Prostate gland (tissue), 2 donors: ENCODE measurements at regions not wholly inside any gene's neighbourhood (a gene's known extent, or its start where the extent isn't known, plus 50 kb on each side); places are given as distances from the start of the nearest gene placed in this dataset.

Experiments
- DNase-seq: peaks from one replicate; pipeline ENCODE4 v3.0.0-alpha.2; 2019; ENCODE audit warnings: low spot score
- H3K27ac ChIP-seq, 2 donors: fragments of 200-600 bp; sonication (generic); 2 replicates each; pipeline ENCODE4 v1.5.1; 2017 to 2019
- H3K27me3 ChIP-seq: fragments of 200-600 bp; sonication (generic); replicated peaks from 2 replicates; pipeline ENCODE4 v1.5.1; 2019; ENCODE audit not compliant: insufficient read depth
- H3K36me3 ChIP-seq, 2 donors: fragments of 200-600 bp; sonication (generic); 1 replicate in 1 of 2; 2 replicates in 1 of 2; pipeline versions ENCODE4 v1.5.1 to v1.8.1; 2017 to 2019
- H3K4me1 ChIP-seq: fragments of 200-600 bp; sonication (generic); replicated peaks from 2 replicates; pipeline ENCODE4 v1.5.1; 2019
- H3K4me3 ChIP-seq, 2 donors: fragments of 200-600 bp; sonication (generic); 2 replicates each; pipeline ENCODE4 v1.5.1; 2017 to 2019
- H3K9me3 ChIP-seq: fragments of 200-600 bp; sonication (generic); 2 replicates; pipeline ENCODE4 v1.5.1; 2017
- POLR2A ChIP-seq: fragments of 450-650 bp; IDR thresholded peaks from one replicate; pipeline ENCODE4 v1.6.1; 2016; ENCODE audit warnings: antibody characterized with exemption, mild to moderate bottlenecking
- POLR2AphosphoS5 ChIP-seq: sonication (generic); formaldehyde crosslinking; IDR thresholded peaks from one replicate; pipeline ENCODE4 v1.6.1; 2017; ENCODE audit warnings: antibody characterized with exemption
- WGBS: methylation state at CpG from one replicate; pipeline ENCODE4 v1.1.5; 2018; 5-methylcytosine and 5-hydroxymethylcytosine counted together
- intact Hi-C: fragments of 100-400 bp; cut with DNase I; formaldehyde crosslinking; loops from one replicate; pipeline ENCODE4 v1.14.2; 2022
- TF ChIP-seq, protein P1 (sequence below), 4 experiments: fragments of 200-600 bp in 2 of 4; fragments of 450-650 bp in 2 of 4; sonication (generic) in 2 of 4; IDR thresholded peaks; 1 replicate in 3 of 4; 2 replicates in 1 of 4; pipeline ENCODE4 v1.5.1; 2016 to 2019; ENCODE audit warnings: antibody characterized with exemption in 4 of 4, mild to moderate bottlenecking in 2 of 4, moderate library complexity in 2 of 4

DNA sequence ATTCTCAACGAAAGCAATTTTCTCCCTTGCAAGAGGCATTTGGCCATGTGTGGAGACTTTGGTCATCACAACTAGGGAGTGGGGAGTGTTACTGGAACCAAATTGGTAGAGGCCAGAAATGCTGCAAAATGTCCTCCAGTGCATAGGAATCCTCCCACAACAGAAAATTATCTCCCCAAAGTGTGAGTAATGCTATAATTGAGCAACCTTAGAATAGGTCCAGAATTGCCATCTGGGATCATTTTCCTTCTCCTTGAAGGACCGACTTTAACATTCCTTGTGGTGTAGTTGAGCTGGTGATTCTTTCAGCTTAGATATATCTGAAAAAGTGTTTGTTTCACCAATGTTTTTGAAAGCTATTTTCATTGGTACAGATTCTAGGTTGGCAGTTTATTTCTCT lies 111.2 kb upstream of the SMIM21 start:
- intact Hi-C loops = no loop called here
- no peaks in the 10 kb centered on the region for H3K9me3 ChIP-seq
- no peaks in the 10 kb centered on the region for H3K4me1 ChIP-seq
- H3K27ac ChIP-seq = no peak overlapping the region
- 97% methylated on average over 2 of the region's 2 CpGs for WGBS
- TF ChIP-seq, protein P1, sequence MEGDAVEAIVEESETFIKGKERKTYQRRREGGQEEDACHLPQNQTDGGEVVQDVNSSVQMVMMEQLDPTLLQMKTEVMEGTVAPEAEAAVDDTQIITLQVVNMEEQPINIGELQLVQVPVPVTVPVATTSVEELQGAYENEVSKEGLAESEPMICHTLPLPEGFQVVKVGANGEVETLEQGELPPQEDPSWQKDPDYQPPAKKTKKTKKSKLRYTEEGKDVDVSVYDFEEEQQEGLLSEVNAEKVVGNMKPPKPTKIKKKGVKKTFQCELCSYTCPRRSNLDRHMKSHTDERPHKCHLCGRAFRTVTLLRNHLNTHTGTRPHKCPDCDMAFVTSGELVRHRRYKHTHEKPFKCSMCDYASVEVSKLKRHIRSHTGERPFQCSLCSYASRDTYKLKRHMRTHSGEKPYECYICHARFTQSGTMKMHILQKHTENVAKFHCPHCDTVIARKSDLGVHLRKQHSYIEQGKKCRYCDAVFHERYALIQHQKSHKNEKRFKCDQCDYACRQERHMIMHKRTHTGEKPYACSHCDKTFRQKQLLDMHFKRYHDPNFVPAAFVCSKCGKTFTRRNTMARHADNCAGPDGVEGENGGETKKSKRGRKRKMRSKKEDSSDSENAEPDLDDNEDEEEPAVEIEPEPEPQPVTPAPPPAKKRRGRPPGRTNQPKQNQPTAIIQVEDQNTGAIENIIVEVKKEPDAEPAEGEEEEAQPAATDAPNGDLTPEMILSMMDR (IDR thresholded peaks at IDR 0.05) = no peak
- TF ChIP-seq POLR2AphosphoS5 (no peak), POLR2A (no peak)
- H3K36me3 ChIP-seq = no peaks in the 10 kb centered on the region
- no peak overlapping the region for H3K4me3 ChIP-seq
- no peak for DNase-seq
- no peaks in the 10 kb centered on the region for H3K27me3 ChIP-seq

DNA sequence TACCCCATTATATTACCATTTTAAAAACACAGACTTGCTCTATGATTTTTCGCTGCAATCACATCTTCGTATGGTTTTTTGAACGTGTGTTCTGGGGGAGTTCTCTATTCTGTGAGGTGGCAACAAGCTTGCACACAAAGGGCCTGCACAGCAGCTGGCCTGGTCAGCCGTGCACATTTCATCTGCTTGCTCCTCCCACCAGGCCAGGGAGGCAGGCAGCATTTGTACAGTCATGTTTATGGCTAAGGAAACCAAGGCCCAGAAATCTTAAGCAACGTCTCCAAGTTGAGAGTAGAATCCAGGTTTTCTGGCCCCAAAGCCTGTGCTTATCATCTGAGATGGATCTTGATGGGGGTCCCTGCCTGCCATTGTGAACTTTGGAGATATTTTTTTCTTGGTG lies 106.4 kb upstream of the SMIM21 start:
- no peaks in the 10 kb centered on the region for H3K9me3 ChIP-seq
- no peak overlapping the region for H3K27ac ChIP-seq
- no peaks in the 10 kb centered on the region for H3K27me3 ChIP-seq
- no peak for DNase-seq
- H3K4me1 ChIP-seq = no peaks in the 10 kb centered on the region
- no peak for TF ChIP-seq POLR2AphosphoS5
- TF ChIP-seq POLR2A = no peak
- TF ChIP-seq, protein P1 (IDR thresholded peaks at IDR 0.05) = no peak
- no peaks in the 10 kb centered on the region for H3K36me3 ChIP-seq
- intact Hi-C loops = no loop called here
- H3K4me3 ChIP-seq = no peak overlapping the region
- WGBS = 57% methylated on average over 5 of the region's 5 CpGs

DNA sequence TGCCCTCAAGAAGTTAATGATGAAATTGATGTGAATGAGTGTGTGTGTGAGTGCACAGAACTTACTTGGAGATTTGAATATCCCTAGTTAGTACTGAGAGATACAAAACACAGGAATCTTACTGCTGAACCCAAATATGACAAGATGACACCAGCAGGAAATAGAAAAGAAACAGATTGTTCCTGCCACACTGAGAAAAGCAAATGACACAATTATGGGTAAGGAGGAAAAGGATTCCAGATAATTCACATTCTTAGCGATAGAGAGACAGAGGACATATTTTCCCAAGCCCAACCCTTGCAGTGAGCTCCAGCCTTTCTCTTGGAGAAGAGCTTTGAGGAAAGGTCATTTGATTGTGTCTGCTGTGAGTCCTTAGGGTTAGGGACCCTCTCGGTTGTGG lies 105.7 kb upstream of the SMIM21 start:
- H3K27me3 ChIP-seq = no peaks in the 10 kb centered on the region
- H3K4me3 ChIP-seq = no peak overlapping the region
- WGBS = 84% methylated on average over 2 of the region's 2 CpGs
- H3K36me3 ChIP-seq = no peaks in the 10 kb centered on the region
- intact Hi-C loops = no loop called here
- no peak for TF ChIP-seq POLR2A
- TF ChIP-seq, protein P1 (IDR thresholded peaks at IDR 0.05) = no peak
- TF ChIP-seq POLR2AphosphoS5 = no peak
- H3K27ac ChIP-seq = no peak overlapping the region
- no peaks in the 10 kb centered on the region for H3K9me3 ChIP-seq
- no peak for DNase-seq
- H3K4me1 ChIP-seq = no peaks in the 10 kb centered on the region

DNA sequence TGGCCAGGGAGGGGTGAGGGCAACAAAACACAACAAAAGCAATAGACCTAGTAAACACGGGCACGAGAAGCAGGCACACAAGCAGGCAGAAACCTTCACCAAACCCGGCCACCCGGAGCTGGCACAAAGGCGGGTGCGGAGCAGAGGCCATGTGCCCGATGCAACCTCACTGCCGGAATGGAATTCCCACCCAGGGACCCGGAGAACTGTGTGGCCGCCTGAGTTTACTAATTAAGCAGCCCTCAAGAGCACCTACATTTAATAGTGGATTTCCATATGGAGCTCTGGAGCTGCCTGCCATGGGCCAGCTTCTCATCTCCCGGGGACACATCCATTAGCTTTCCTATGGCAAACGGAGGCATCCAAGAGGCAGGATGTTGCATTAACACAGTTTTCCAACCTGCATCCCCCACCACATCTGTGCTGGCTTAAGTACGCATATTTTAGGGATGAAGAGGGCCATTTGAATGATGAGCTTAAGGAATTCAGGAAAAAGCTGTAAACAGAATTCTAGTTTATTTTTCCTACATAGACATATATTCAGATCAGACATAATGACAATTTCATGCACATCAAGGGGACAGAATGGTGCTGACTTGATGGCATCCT lies 104.5 kb upstream of the SMIM21 start:
- intact Hi-C loops = no loop called here
- H3K27ac ChIP-seq = no peak overlapping the region
- H3K27me3 ChIP-seq = no peaks in the 10 kb centered on the region
- H3K9me3 ChIP-seq = no peaks in the 10 kb centered on the region
- TF ChIP-seq POLR2AphosphoS5 = no peak
- TF ChIP-seq POLR2A = no peak
- TF ChIP-seq, protein P1 (IDR thresholded peaks at IDR 0.05) = no peak
- 95% methylated on average over 13 of the region's 13 CpGs for WGBS
- no peak overlapping the region for H3K4me3 ChIP-seq
- no peaks in the 10 kb centered on the region for H3K36me3 ChIP-seq
- H3K4me1 ChIP-seq = no peaks in the 10 kb centered on the region
- no peak for DNase-seq

DNA sequence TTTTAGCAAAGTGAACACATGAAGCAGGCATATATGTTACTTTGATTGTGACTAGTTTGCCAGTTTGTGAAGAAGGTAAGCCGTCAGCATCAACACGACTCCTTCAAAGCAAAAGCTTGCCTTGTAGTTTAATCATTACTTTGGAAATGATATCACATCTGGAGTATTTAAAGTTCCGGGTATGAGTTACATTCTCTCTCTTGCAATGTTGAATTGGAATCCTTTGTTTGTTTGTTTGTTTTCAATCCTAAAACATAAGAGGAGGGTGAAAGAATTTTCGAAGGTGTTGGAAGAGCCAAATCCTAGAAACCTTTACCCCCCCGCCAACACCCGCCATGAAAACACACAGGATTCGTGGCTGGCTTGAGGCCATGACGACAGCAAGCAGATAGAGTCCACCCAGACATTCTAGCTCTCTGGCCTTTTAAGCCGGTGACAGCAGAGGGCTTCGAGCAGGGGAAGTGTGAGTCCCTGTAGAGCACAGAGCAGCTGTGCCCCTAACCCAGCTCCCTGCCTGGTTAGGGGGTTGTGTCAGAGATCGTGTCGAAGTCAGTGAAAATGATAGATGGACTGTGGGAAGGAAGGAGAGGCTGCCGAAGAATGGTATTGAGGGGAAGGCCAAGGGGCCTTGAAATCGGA lies 103.8 kb upstream of the SMIM21 start:
- 89% methylated on average over 14 of the region's 14 CpGs for WGBS
- intact Hi-C loops = no loop called here
- TF ChIP-seq POLR2AphosphoS5 (no peak), POLR2A (no peak)
- TF ChIP-seq, protein P1 (IDR thresholded peaks at IDR 0.05) = no peak
- no peak overlapping the region for H3K4me3 ChIP-seq
- no peak for DNase-seq
- no peaks in the 10 kb centered on the region for H3K27me3 ChIP-seq
- H3K9me3 ChIP-seq = no peaks in the 10 kb centered on the region
- no peak overlapping the region for H3K27ac ChIP-seq
- no peaks in the 10 kb centered on the region for H3K36me3 ChIP-seq
- H3K4me1 ChIP-seq = no peaks in the 10 kb centered on the region
